ENCODE measurements at regions not wholly inside any gene's neighbourhood (a gene's known extent, or its start where the extent isn't known, plus 50 kb on each side); places are given as distances from the start of the nearest gene placed in this dataset.

GRCh38 chr4:181710143-181710542 lies 533.1 kb upstream of the TENM3 start:
- no peak for TF ChIP-seq POLR2A (IDR thresholded peaks at IDR 0.05; ENCODE audit: low read length)
- no peak for TF ChIP-seq GATA1 (IDR thresholded peaks at IDR 0.05; ENCODE audit: low read depth, low read length)

All from erythroblast (primary cell).